ES-I3 (cell line): ENCODE measurements at regions not wholly inside any gene's neighbourhood (a gene's known extent, or its start where the extent isn't known, plus 50 kb on each side); places are given as distances from the start of the nearest gene placed in this dataset.
A peak's percentile ranks its signal among the peaks of the same experiment; 100 is the strongest.
"Not testable (repeated sequence)": the region's sequence is repeated elsewhere in the genome, so short reads cannot be mapped to it uniquely, and the experiment has no call there.

ENCODE experiments used
- H3K36me3 ChIP-seq: 2 replicates; pipeline ENCODE4 v1.6.1; 2013; ENCODE audit warnings: mild to moderate bottlenecking, low read length, control low read depth, moderate library complexity; ENCODE audit not compliant: insufficient read depth
- H3K4me1 ChIP-seq: 2 replicates; pipeline ENCODE4 v1.6.1; 2013; ENCODE audit warnings: mild to moderate bottlenecking, control low read depth, low read length; ENCODE audit not compliant: insufficient read depth
- H3K9ac ChIP-seq: 2 replicates; pipeline ENCODE4 v1.6.1; 2013; ENCODE audit warnings: low read depth, mild to moderate bottlenecking, low read length, moderate library complexity
- H3K9me3 ChIP-seq: 2 replicates; pipeline ENCODE4 v1.6.1; 2013; ENCODE audit warnings: mild to moderate bottlenecking, low read length, moderate library complexity; ENCODE audit not compliant: control insufficient read depth, insufficient read depth

- peaks cover 8% of the 10 kb centered on the region for H3K4me1 ChIP-seq
These were observed 107.4 kb upstream of the FRMD1 start for GRCh38 chr6:168186438-168186837.

GRCh38 chr6:168186018-168186417 lies 107.0 kb upstream of the FRMD1 start:
- H3K4me1 ChIP-seq = not testable (repeated sequence)

More at GRCh38 chr6:168186438-168186837, 107.4 kb upstream of the FRMD1 start:
- Histone ChIP-seq H3K9me3 (peaks cover 3% of the 10 kb centered on the region; the same call in 1 of the 2 replicates), H3K36me3 (no peaks in the 10 kb centered on the region), H3K9ac (no peak overlapping the region)

DNA sequence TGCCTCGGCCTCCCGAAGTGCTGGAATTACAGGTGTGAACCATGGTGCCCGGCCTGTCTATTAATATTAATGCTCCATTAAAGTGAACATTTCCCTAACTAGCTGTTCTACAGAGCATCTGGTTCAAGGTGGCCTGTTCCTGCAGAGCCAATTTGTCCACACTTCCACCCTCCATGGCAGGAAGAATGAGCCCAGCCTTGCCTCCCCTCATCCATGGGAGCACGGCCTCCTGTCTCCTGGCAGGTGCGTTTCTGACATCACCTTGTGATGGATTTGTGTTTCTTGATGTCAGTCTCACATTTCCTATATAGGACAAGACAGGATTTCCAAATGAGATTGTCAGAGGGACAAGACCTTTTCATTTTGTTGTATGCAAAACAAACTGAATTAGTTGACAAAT lies 105.7 kb upstream of the FRMD1 start:
- Histone ChIP-seq H3K9me3 (peaks cover 3% of the 10 kb centered on the region; the same call in 1 of the 2 replicates), H3K36me3 (no peaks in the 10 kb centered on the region), H3K9ac (no peak overlapping the region), H3K4me1 (peaks cover 15% of the 10 kb centered on the region)

More at GRCh38 chr6:168186018-168186417, 107.0 kb upstream of the FRMD1 start:
- H3K9ac ChIP-seq, H3K36me3 ChIP-seq, H3K9me3 ChIP-seq: not testable (repeated sequence)

DNA sequence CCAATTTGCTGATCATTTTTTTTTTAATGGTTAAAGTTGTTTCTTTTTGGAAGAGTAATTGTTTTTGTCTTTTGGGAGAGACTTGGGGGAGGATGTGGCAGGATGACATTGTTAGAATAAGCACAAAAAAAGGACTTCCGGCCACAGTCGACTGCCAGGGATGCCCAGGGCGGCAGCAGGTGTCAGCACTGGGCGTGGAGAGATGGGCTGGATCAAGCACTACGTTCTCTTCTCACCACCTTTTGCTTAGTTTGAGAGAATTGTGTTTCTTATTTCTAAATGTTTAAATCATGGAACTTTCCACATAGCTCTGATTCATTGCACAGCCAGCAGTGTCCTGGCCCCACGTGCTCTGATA lies 104.6 kb upstream of the FRMD1 start:
- Histone ChIP-seq H3K36me3 (no peaks in the 10 kb centered on the region), H3K4me1 (peaks cover 15% of the 10 kb centered on the region), H3K9ac (no peak overlapping the region), H3K9me3 (peaks cover 3% of the 10 kb centered on the region; the same call in 1 of the 2 replicates)

DNA sequence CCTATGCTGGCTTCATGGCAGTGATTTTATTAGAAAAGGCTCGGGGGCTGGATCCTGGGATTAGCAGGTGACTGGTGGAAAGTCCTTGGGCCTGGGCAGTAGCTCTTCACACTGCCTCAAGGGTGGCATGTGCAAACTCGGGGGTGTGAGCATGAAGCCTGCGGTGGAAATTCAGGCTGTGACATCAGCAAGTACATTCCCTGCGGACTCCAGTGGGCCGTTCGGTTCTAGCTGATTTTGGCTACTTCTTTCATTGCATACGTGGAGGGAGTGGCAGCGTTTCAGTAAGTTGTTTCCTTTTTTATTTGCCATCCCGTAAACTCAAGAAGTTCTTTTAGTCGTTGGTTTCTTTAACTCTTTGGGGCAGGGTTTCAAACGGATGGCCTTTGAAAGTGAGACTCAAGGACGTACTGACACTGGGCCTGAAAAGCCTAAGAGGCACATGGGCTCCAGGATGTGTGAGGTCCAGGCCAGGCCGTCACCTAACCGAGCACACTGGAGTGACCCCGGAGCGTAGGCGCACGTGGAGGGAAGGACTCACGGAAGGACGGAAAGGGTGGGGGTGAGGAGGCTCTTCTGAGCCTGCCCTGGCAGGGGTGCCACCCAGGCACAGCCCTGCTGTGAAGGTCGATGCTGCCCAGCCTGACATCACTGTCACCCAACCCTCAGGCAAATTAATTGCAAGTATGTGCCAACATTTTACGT lies 104.0 kb upstream of the FRMD1 start:
- no peak overlapping the region for H3K9ac ChIP-seq
- peaks cover 15% of the 10 kb centered on the region for H3K4me1 ChIP-seq
- H3K36me3 ChIP-seq = no peaks in the 10 kb centered on the region
- H3K9me3 ChIP-seq = peaks cover 3% of the 10 kb centered on the region; the same call in 1 of the 2 replicates

DNA sequence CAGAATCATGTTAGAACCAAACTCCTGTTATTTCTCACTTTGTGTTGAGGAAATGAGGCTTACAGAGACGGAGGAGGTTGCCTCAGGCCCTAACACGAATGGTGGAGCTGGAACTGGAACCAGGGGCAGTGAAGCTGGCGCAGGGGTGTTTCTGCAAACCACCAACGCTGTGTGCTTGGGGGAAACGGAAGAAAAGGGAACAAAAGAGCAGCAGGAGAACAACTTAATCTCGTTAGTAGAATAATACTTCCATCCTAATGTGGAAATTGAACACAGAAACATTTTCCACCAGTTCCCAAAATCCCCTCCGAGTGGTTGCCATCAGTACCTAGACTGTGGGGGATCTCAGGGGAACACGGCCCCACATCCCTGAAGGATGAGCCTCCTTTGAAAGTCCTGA lies 103.4 kb upstream of the FRMD1 start:
- H3K9me3 ChIP-seq = peaks cover 3% of the 10 kb centered on the region; the same call in 1 of the 2 replicates
- peaks cover 15% of the 10 kb centered on the region for H3K4me1 ChIP-seq
- H3K9ac ChIP-seq = no peak overlapping the region
- H3K36me3 ChIP-seq = no peaks in the 10 kb centered on the region

GRCh38 chr6:168181876-168182275 lies 102.9 kb upstream of the FRMD1 start:
- H3K4me1 ChIP-seq = peaks cover 15% of the 10 kb centered on the region
- H3K9ac ChIP-seq = no peak overlapping the region

DNA sequence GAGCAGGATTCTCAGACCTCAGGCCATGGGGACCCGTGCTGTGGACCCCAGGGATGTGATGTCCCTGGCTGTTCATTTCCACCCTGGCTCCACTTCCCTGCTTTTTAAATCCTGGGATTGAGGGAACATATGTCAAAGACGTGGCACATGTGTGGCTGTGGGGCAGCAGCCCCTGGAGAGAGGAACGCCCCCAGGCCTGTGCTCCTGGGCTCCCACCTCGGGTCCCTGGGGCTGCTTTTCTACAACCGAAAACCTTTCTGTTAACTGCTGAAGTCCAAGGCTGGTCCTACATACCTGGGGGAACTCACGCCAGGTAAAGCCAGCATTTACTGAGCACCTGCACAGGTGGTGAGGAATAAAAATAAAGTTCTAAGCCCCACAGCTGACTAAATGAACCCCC lies 102.3 kb upstream of the FRMD1 start:
- H3K9ac ChIP-seq = no peak overlapping the region
- no peaks in the 10 kb centered on the region for H3K36me3 ChIP-seq

More at GRCh38 chr6:168181876-168182275, 102.9 kb upstream of the FRMD1 start:
- Histone ChIP-seq H3K9me3 (peaks cover 3% of the 10 kb centered on the region; the same call in 1 of the 2 replicates), H3K36me3 (no peaks in the 10 kb centered on the region)

GRCh38 chr6:168180548-168181011 lies 101.6 kb upstream of the FRMD1 start:
- H3K9ac ChIP-seq = no peak overlapping the region
- H3K4me1 ChIP-seq = peaks cover 15% of the 10 kb centered on the region
- H3K9me3 ChIP-seq = no peaks in the 10 kb centered on the region
- H3K36me3 ChIP-seq = no peaks in the 10 kb centered on the region

More for the DNA sequence above, 102.3 kb upstream of the FRMD1 start:
- Histone ChIP-seq H3K4me1 (peaks cover 15% of the 10 kb centered on the region), H3K9me3 (no peaks in the 10 kb centered on the region)

DNA sequence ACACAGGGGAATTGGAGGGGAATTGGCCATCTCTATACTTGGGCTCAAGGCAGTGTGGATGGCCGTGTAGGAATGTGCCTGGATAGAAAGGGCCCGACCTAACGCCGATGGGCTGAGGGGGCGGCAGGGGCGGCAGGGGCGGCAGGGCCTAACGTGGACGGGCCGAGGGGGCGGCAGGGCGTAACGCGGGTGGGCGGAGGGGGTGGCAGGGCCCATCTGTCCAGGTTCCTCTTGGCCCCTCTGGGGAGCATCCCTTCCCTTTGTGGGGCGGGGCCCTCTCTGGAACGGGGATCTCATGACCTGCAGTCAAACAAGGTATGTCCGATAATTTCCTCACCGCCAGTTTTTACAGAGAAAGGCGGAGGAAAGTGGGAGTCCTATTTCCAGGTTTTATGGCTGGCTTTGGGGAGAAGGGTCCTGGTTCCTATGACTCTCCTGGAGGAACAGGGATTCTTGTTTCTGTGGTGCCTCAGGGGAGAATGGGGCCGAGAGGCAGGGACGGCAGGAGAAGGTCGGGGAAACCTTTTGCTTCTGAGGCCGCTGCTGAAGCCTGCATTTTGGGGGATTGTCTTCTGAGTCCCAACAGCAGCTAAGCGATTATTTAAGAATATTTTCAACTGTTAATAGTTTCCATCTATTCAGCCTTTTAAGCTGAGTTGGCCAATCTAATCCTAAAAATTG lies 100.8 kb upstream of the FRMD1 start:
- peaks cover 15% of the 10 kb centered on the region for H3K4me1 ChIP-seq
- no peak overlapping the region for H3K9ac ChIP-seq
- H3K36me3 ChIP-seq = no peaks in the 10 kb centered on the region
- H3K9me3 ChIP-seq = no peaks in the 10 kb centered on the region

- Histone ChIP-seq H3K4me1 (peaks cover 18% of the 10 kb centered on the region), H3K9ac (no peak overlapping the region), H3K9me3 (no peaks in the 10 kb centered on the region)
These were observed 100.1 kb upstream of the FRMD1 start for GRCh38 chr6:168179133-168179532.

GRCh38 chr6:168177103-168177891 lies 98.3 kb upstream of the FRMD1 start:
- Histone ChIP-seq H3K36me3 (no peaks in the 10 kb centered on the region), H3K9ac (no peak overlapping the region), H3K9me3 (no peaks in the 10 kb centered on the region), H3K4me1 (peaks cover 29% of the 10 kb centered on the region)

More at GRCh38 chr6:168179133-168179532, 100.1 kb upstream of the FRMD1 start:
- no peaks in the 10 kb centered on the region for H3K36me3 ChIP-seq

GRCh38 chr6:168171673-168172353 lies 92.8 kb upstream of the FRMD1 start:
- H3K9ac ChIP-seq = peak overlapping the region; percentile 32
- H3K36me3 ChIP-seq = no peaks in the 10 kb centered on the region
- peaks cover 19% of the 10 kb centered on the region for H3K4me1 ChIP-seq
- H3K9me3 ChIP-seq = peaks cover 6% of the 10 kb centered on the region; the same call in 1 of the 2 replicates
